HG02970 (cell line): ENCODE measurements at regions not wholly inside any gene's neighbourhood (a gene's known extent, or its start where the extent isn't known, plus 50 kb on each side); places are given as distances from the start of the nearest gene placed in this dataset.

ENCODE experiments used
- ATAC-seq: cut with Tn5 transposase; IDR thresholded peaks from one replicate; pipeline ENCODE4 v1.9.1; 2021; ENCODE audit warnings: mild to moderate bottlenecking, moderate library complexity, moderate number of reproducible peaks; ENCODE audit not compliant: unreplicated experiment, low FRiP score

GRCh38 chr14:38851111-38851510, 251.9 kb downstream of the SEC23A start:
- no peak for ATAC-seq

- no peak for ATAC-seq
Measured at GRCh38 chr14:38850664-38851063, 252.4 kb downstream of the SEC23A start.

- no peak for ATAC-seq
Measured at GRCh38 chr14:38848243-38848935, 254.6 kb downstream of the SEC23A start.

- no peak for ATAC-seq
Measured at GRCh38 chr14:38847161-38847560, 255.9 kb downstream of the SEC23A start.

GRCh38 chr14:38839694-38840365, 263.2 kb downstream of the SEC23A start:
- no peak for ATAC-seq

- no peak for ATAC-seq
Measured at GRCh38 chr14:38838979-38839323, 264.1 kb downstream of the SEC23A start.

GRCh38 chr14:38838049-38838978, 264.7 kb downstream of the SEC23A start:
- ATAC-seq: no peak

- ATAC-seq: no peak
Measured at GRCh38 chr14:38837343-38838048, 265.5 kb downstream of the SEC23A start.

GRCh38 chr14:38836539-38836938, 266.5 kb downstream of the SEC23A start:
- ATAC-seq: no peak

GRCh38 chr14:38835874-38836273, 267.2 kb downstream of the SEC23A start:
- ATAC-seq: no peak

GRCh38 chr14:38828183-38828827, 274.7 kb downstream of the SEC23A start:
- no peak for ATAC-seq

- no peak for ATAC-seq
Measured at GRCh38 chr14:38824706-38825105, 278.3 kb downstream of the SEC23A start.

- ATAC-seq: no peak
Measured at GRCh38 chr14:38818555-38818954, 284.5 kb downstream of the SEC23A start.

- no peak for ATAC-seq
Measured at GRCh38 chr14:38808734-38809455, 294.1 kb downstream of the SEC23A start.

- ATAC-seq: no peak
Measured at GRCh38 chr14:38799671-38800070, 303.4 kb downstream of the SEC23A start.

- ATAC-seq: no peak
Measured at GRCh38 chr14:38794677-38795076, 308.4 kb downstream of the SEC23A start.

GRCh38 chr14:38791862-38792261, 311.2 kb downstream of the SEC23A start:
- no peak for ATAC-seq

GRCh38 chr14:38790916-38791315, 312.1 kb downstream of the SEC23A start:
- ATAC-seq: no peak

- ATAC-seq: no peak
Measured at GRCh38 chr14:38789805-38790204, 313.2 kb downstream of the SEC23A start.
